Anterior cingulate cortex (tissue), 58 donors: ENCODE measurements at regions not wholly inside any gene's neighbourhood (a gene's known extent, or its start where the extent isn't known, plus 50 kb on each side); places are given as distances from the start of the nearest gene placed in this dataset.

ENCODE experiments used
- DNase-seq, 58 donors: peaks; one replicate each; lab custom pipeline; 2025; lab: John Stamatoyannopoulos, UW

- DNase-seq = no peak
Observed at GRCh38 chr4:122041312-122041711, 89.5 kb upstream of the TRPC3 start.

GRCh38 chr4:122038896-122039295, 87.0 kb upstream of the TRPC3 start:
- no peak for DNase-seq

- no peak for DNase-seq
Observed at GRCh38 chr4:122034619-122035018, 82.8 kb upstream of the TRPC3 start.

GRCh38 chr4:122027203-122027602, 75.3 kb upstream of the TRPC3 start:
- DNase-seq = no peak

- no peak for DNase-seq
Observed at GRCh38 chr4:122017296-122017695, 65.4 kb upstream of the TRPC3 start.

GRCh38 chr4:122015203-122015602, 63.3 kb upstream of the TRPC3 start:
- no peak for DNase-seq

- DNase-seq = no peak
Observed at GRCh38 chr4:122012735-122013134, 60.9 kb upstream of the TRPC3 start.

- DNase-seq = no peak
Observed at GRCh38 chr4:122010610-122011009, 58.8 kb upstream of the TRPC3 start.

- no peak for DNase-seq
Observed at GRCh38 chr4:122009524-122009923, 57.7 kb upstream of the TRPC3 start.

- no peak for DNase-seq
Observed at GRCh38 chr4:122007016-122007415, 55.2 kb upstream of the TRPC3 start.

GRCh38 chr4:122005064-122005755, 53.4 kb upstream of the TRPC3 start:
- DNase-seq = peak in 7 of 58 donors; percentile 2 to 46 (median 8)

GRCh38 chr4:122003335-122003734, 51.5 kb upstream of the TRPC3 start:
- DNase-seq = no peak
